ENCODE measurements at regions not wholly inside any gene's neighbourhood (a gene's known extent, or its start where the extent isn't known, plus 50 kb on each side); places are given as distances from the start of the nearest gene placed in this dataset.

GRCh38 chr10:124285587-124286527 lies 132.9 kb downstream of the OAT start:
- DNase-seq, result peak; percentile 14

GRCh38 chr10:124283949-124284250 lies 134.8 kb downstream of the OAT start:
- DNase-seq, result no peak

DNA sequence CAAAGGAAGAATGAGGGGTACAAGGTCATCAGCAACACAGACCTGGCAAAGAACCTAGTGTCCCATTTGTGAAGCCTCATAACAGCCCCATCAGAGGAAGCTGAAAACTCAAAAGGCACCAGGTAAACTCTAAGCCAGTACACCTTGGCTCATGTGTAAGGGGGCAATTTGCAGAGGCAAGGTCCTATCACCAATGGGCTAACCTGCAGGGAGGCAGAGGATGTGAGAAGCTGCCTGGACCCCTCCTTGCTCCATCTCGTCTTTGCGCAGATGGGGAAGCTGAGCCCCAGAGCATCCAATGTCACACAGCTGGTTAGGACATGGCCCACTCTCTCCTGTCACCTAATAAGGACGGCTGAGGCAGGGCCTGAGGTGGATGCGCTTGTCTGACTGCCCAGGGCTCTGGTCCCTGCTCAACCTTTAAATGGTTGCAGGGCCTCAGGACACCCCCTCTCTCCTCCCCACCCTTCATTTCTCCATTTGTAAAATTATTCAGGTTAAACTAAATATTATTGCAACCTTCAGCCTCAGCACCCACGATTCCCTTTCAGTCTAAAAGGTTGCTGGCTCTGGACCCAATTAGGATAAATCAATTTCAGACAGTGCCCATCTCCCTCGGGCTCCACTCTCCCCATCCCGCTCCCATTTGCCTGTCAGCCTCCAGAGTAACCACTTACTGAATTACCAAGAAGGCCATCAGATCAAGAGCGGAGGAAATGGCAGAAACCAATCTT lies 135.3 kb downstream of the OAT start:
- no peak for DNase-seq

- no peak for DNase-seq
These were observed 136.4 kb downstream of the OAT start for GRCh38 chr10:124282326-124282725.

GRCh38 chr10:124281666-124282065 lies 137.1 kb downstream of the OAT start:
- DNase-seq, result no peak

DNA sequence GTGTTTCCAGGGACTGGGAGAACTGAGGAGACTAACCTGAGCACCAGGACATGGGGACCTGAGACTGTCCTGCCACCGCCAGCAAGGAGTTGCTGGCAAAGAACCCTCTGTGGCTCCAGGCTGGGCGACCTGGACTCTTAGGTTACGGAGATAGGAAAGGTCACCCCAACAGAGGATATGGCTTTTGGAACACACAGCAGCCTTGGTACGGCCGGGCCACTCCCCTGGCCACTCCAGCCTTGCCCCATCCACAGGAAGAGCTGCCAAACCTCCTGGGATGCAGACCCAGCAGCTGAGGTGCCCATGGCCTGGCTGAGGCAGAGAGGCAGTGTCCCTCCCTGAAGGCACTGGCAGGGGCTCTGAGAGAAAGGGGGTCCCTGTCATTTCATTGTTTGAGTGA lies 137.8 kb downstream of the OAT start:
- DNase-seq, result no peak

DNA sequence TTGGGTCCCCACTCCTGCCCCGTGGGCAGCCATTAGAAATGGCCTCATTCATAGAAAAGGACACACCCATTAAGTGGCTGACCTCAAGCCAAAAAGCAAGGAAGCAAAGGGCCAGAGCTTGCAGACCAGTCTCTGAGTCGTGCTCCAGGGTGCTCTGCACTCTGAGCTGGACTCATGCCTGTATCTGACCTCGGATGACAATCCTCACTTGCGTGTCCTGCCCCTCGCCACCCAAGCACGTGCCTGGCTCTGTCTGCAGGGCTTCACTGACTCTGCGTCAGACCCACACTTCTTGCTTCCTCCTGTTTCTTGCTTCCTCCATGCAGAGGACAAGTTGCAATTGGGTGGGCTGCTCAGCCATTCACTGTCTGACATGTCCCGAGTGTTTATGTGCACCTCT lies 138.8 kb downstream of the OAT start:
- no peak for DNase-seq

DNA sequence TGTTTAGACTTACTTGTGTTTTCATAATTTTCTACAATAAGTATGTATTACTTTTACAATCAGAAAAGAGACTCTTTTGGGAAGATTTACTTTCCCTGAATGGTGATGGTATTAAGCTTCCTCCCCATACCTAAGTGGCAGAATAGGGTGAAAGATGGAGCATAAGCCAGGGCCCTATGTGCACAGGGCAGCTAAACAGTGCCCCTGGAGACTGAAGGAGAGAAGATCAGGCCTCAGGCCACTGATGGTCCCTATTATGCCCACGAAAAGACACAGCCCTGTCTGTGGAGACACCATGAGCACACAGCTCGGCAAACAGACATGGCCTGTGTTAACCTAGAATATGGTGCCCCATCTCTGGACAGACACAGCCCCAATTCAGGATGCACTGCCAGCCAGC lies 139.4 kb downstream of the OAT start:
- DNase-seq, result peak; percentile 15

- no peak for DNase-seq
These were observed 140.4 kb downstream of the OAT start for GRCh38 chr10:124278356-124278755.

- DNase-seq, result no peak
These were observed 145.6 kb downstream of the OAT start for GRCh38 chr10:124273141-124273540.

DNA sequence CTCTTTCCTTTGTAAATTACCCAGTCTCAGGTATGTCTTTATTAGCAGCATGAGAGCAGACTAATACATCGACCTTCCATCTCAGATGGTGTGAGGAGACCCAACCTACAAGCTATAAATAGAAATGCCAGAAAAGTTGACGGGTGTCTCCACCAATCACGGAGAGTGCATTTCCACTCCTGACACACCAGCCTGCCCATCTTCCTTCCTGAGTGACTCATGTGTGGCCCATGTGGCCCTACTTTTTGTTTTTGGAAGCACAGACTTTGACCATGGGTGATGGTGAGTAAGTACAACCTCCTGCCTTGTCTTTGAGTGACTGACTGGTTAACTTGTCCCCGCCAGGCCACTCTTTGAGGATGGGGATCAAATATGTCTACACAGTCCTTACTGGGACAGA lies 147.0 kb downstream of the OAT start:
- no peak for DNase-seq

GRCh38 chr10:124270530-124271327 lies 148.0 kb downstream of the OAT start:
- no peak for DNase-seq

GRCh38 chr10:124268976-124269375 lies 149.7 kb downstream of the OAT start:
- DNase-seq, result no peak

DNA sequence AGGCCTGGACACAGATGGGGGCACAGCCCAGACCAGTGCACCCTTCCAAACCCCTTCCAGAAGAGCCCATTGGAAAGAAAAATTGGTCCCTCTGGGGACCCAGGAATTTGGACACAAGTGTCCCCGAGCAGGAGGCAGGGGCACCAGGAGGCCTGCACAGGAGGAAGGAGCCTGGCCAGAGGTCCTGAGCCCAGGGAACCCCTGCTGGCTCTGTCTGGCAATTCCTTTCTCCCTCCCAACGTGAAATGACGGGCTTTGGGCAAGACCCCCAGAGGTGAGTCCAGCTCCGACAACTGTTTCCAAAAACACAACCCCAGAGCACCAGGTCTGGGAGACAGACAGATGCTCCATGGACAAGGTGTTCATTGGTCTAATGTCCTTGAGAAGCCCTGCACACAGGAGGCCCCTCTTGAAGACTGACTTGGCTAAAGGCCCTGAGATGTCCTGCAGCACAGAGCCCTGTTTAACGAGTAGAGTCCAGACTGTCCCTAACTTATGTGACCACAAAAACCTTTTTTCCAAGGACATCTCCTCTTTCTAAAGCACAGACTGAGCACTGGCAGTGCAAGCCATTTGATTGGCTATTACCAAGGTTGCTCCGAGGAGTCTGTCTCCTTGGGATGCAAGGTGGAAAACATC lies 150.7 kb downstream of the OAT start:
- no peak for DNase-seq

DNA sequence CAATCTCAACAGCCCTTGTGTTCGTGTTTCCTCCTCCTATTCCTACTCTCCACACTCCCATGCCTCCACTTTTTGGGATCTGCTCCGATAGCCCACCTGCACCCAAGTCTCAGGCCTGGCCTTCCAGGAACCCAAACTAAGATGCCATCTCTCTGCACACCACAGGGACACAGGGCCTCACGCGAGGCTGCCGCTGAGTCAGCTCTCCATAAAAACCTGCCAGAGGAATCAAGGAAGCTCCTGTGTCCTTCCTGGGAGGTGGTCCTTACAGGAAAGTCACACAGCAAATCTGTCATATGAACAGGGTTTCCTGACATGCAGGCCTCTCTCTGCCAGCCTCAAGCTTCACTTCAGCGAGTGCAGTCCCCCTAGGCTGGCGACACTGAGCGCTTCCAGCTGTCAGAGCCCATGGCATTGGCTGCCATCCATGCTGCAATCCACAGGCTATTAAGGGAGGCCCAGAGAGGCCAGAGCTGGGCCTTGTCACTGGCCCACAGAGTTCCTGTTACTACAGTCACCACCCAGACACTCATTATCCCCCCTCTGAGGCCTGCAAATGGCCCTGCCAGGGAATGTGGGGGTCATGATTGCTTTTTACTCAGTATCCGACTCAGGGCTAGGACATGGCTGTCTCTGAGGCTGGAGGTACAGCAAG lies 151.4 kb downstream of the OAT start:
- no peak for DNase-seq

- no peak for DNase-seq
These were observed 152.1 kb downstream of the OAT start for GRCh38 chr10:124266468-124267230.

GRCh38 chr10:124265776-124266467 lies 152.8 kb downstream of the OAT start:
- DNase-seq, result no peak

DNA sequence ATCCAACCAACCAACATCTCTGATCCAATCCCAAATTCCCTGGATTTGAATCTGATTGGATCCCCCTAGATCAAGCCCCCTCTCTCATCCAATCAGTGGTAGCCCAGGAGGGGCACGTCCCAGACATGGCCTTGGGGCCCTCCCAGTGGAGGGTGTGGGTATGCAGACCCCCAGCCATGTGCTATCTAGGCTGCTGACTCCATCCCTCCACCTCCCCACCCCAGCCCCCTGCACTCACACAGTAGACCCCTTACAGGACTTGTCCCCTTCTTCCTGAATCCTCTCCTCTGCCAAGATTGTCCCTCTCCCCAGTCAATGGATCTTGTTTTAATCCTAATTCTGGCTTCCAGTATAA lies 153.4 kb downstream of the OAT start:
- no peak for DNase-seq

- no peak for DNase-seq
These were observed 153.9 kb downstream of the OAT start for GRCh38 chr10:124264711-124265390.

DNA sequence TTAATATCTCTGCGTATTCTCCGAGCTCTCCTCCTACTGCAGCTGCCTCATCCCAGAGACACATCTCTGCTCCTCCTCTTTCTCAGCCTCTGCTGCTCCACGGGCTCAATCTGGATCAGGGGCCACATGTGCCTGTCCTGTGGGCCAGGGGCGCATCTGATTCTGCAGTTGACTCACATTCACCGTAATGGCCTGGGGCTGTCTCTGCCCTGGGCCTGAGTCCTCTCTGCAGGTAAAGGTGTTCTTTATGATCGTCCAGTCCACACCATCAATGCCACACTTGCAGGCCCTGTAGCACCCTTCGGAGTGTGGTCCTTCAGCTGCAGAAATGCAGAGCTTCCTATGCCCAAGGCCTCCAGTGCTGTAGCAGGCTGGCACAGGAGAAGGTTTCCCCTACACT lies 154.5 kb downstream of the OAT start:
- no peak for DNase-seq

DNA sequence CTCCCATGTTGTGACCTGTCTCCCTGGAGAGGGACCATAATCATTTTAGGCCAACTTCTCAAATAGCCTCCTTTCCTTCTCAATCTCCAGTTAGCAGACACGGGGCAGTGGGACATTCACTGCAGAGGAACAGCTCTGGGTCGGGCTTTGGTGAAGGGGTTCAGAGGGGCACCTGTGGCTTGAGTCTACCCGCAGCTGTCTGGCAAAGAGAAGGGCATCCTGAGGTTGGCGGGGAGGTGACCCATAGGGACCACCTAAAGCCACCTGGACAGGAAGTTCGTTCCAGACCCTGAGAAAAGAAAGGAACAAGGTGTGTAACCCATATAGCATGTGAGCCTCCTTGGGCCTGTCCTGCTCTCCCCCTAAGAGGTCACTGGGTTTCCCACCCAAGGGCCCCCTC lies 155.0 kb downstream of the OAT start:
- DNase-seq, result no peak
